Parathyroid adenoma (tissue), 2 donors: ENCODE measurements at regions not wholly inside any gene's neighbourhood (a gene's known extent, or its start where the extent isn't known, plus 50 kb on each side); places are given as distances from the start of the nearest gene placed in this dataset.

ENCODE experiments used
- H2AFZ ChIP-seq: fragments of 300-600 bp; sonication (generic); one replicate; pipeline ENCODE4 v1.7.0; 2017; ENCODE audit warnings: antibody characterized with exemption, mild to moderate bottlenecking
- H3K27ac ChIP-seq: fragments of 300-600 bp; sonication (generic); one replicate; pipeline ENCODE4 v1.7.0; 2017
- H3K27me3 ChIP-seq: fragments of 300-600 bp; sonication (generic); one replicate; pipeline ENCODE4 v1.7.0; 2017; ENCODE audit warnings: low read length; ENCODE audit not compliant: control insufficient read depth, insufficient read depth
- H3K36me3 ChIP-seq: fragments of 300-600 bp; sonication (generic); one replicate; pipeline ENCODE4 v1.7.0; 2017; ENCODE audit warnings: low read length; ENCODE audit not compliant: control insufficient read depth, insufficient read depth
- H3K4me1 ChIP-seq: fragments of 300-600 bp; sonication (generic); one replicate; pipeline ENCODE4 v1.7.0; 2017; ENCODE audit warnings: control low read depth
- H3K4me2 ChIP-seq: fragments of 300-600 bp; sonication (generic); one replicate; pipeline ENCODE4 v1.7.0; 2017; ENCODE audit warnings: low read length
- H3K4me3 ChIP-seq: fragments of 300-600 bp; sonication (generic); one replicate; pipeline ENCODE4 v1.7.0; 2017; ENCODE audit warnings: low read depth, low read length
- H3K79me2 ChIP-seq: fragments of 300-600 bp; sonication (generic); one replicate; pipeline ENCODE4 v1.7.0; 2017; ENCODE audit warnings: control low read depth
- H3K9ac ChIP-seq: fragments of 300-600 bp; sonication (generic); one replicate; pipeline ENCODE4 v1.7.0; 2017; ENCODE audit warnings: mild to moderate bottlenecking
- H3K9me3 ChIP-seq: fragments of 300-600 bp; sonication (generic); one replicate; pipeline ENCODE4 v1.7.0; 2017; ENCODE audit warnings: low read length; ENCODE audit not compliant: control insufficient read depth
- CTCF ChIP-seq: fragments of 300-600 bp; sonication (generic); IDR thresholded peaks from one replicate; pipeline ENCODE4 v1.7.0; 2017; ENCODE audit warnings: antibody characterized with exemption, mild to moderate bottlenecking
- donor health status: primary hyperparathyroidism.

GRCh38 chr15:31264559-31265089, 62.0 kb upstream of the KLF13 start:
- no peaks in the 10 kb centered on the region for H3K79me2 ChIP-seq
- H3K9ac ChIP-seq: no peak overlapping the region
- H3K4me1 ChIP-seq: no peaks in the 10 kb centered on the region
- H3K36me3 ChIP-seq: no peaks in the 10 kb centered on the region
- H3K27ac ChIP-seq: no peak overlapping the region
- no peaks in the 10 kb centered on the region for H3K27me3 ChIP-seq
- no peak overlapping the region for H3K4me3 ChIP-seq
- H3K4me2 ChIP-seq: no peak overlapping the region
- no peak overlapping the region for H2AFZ ChIP-seq
- no peaks in the 10 kb centered on the region for H3K9me3 ChIP-seq
- no peak for TF ChIP-seq CTCF

GRCh38 chr15:31265090-31265870, 61.4 kb upstream of the KLF13 start:
- Histone ChIP-seq H3K36me3 (no peaks in the 10 kb centered on the region), H3K79me2 (no peaks in the 10 kb centered on the region), H3K27me3 (no peaks in the 10 kb centered on the region), H2AFZ (no peak overlapping the region), H3K4me2 (no peak overlapping the region), H3K9ac (no peak overlapping the region), H3K9me3 (no peaks in the 10 kb centered on the region), H3K4me3 (no peak overlapping the region), H3K27ac (no peak overlapping the region), H3K4me1 (no peaks in the 10 kb centered on the region)
- no peak for TF ChIP-seq CTCF

GRCh38 chr15:31265871-31266711, 60.5 kb upstream of the KLF13 start:
- Histone ChIP-seq H3K27ac (no peak overlapping the region), H3K9ac (no peak overlapping the region), H3K4me2 (no peak overlapping the region), H3K79me2 (no peaks in the 10 kb centered on the region), H3K27me3 (no peaks in the 10 kb centered on the region), H3K36me3 (no peaks in the 10 kb centered on the region), H3K9me3 (no peaks in the 10 kb centered on the region), H3K4me1 (no peaks in the 10 kb centered on the region), H2AFZ (no peak overlapping the region), H3K4me3 (no peak overlapping the region)
- no peak for TF ChIP-seq CTCF

GRCh38 chr15:31266712-31267111, 59.9 kb upstream of the KLF13 start:
- H3K27ac ChIP-seq: no peak overlapping the region

More at GRCh38 chr15:31266712-31267111, 59.9 kb upstream of the KLF13 start:
- H3K9me3 ChIP-seq: no peaks in the 10 kb centered on the region
- H3K9ac ChIP-seq: no peak overlapping the region
- no peaks in the 10 kb centered on the region for H3K36me3 ChIP-seq
- no peak overlapping the region for H3K4me3 ChIP-seq
- no peaks in the 10 kb centered on the region for H3K27me3 ChIP-seq
- H3K4me1 ChIP-seq: no peaks in the 10 kb centered on the region
- H2AFZ ChIP-seq: no peak overlapping the region
- no peaks in the 10 kb centered on the region for H3K79me2 ChIP-seq
- TF ChIP-seq CTCF: no peak
- H3K4me2 ChIP-seq: no peak overlapping the region
